Left lung (tissue), 4 donors: ENCODE measurements at regions not wholly inside any gene's neighbourhood (a gene's known extent, or its start where the extent isn't known, plus 50 kb on each side); places are given as distances from the start of the nearest gene placed in this dataset.

Experiments used
- ATAC-seq: fragments of 200-7000 bp; cut with Tn5 transposase; one replicate; pipeline ENCODE4 v1.9.1; 2020; ENCODE audit warnings: moderate library complexity
- DNase-seq, 4 donors: peaks; one replicate each; pipeline ENCODE4 v3.0.0-alpha.2; 2013 to 2020
- H3K27ac ChIP-seq, 2 donors: fragments of 200-600 bp; sonication (generic) in 1 of 2; one replicate each; pipeline versions ENCODE4 v1.5.0 to v1.8.0; 2020 to 2021
- H3K27me3 ChIP-seq, 2 donors: fragments of 200-600 bp; sonication (generic) in 1 of 2; one replicate each; pipeline versions ENCODE4 v1.5.0 to v1.8.0; 2020 to 2021
- H3K36me3 ChIP-seq, 2 donors: fragments of 200-600 bp; sonication (generic) in 1 of 2; one replicate each; pipeline versions ENCODE4 v1.5.0 to v1.8.0; 2020 to 2021
- H3K4me1 ChIP-seq, 2 donors: fragments of 200-600 bp; one replicate each; pipeline ENCODE4 v1.8.0; 2021
- H3K4me3 ChIP-seq, 2 donors: fragments of 200-600 bp; sonication (generic) in 1 of 2; one replicate each; pipeline versions ENCODE4 v1.5.0 to v1.8.0; 2020 to 2021; ENCODE audit warnings: mild to moderate bottlenecking in 1 of 2
- H3K9me3 ChIP-seq, 2 donors: fragments of 200-600 bp; sonication (generic) in 1 of 2; one replicate each; pipeline versions ENCODE4 v1.5.0 to v1.8.0; 2020 to 2021
- CTCF ChIP-seq, 2 donors: fragments of 200-600 bp; sonication (generic) in 1 of 2; IDR thresholded peaks; one replicate each; pipeline versions ENCODE4 v1.5.0 to v1.8.0; 2021; ENCODE audit warnings: antibody characterized with exemption in 2 of 2
- intact Hi-C, 2 donors: fragments of 100-400 bp; cut with DNase I; formaldehyde crosslinking; loops; one replicate each; pipeline versions ENCODE4 v1.11.2 to v1.14.2; 2022
- donor health status: DM: no; HTN: yes; CAD: no.
- donor health status: DM: no; HTN: no; CAD: no.

GRCh38 chr11:81857386-81857785 is 876.3 kb downstream of the FAM181B start:
- DNase-seq (peak in 2 of 4 donors; percentile 74 to 76), ATAC-seq (no peak)
- H3K27me3 ChIP-seq = no peaks in the 10 kb centered on the region

GRCh38 chr11:81853791-81854190 is 879.9 kb downstream of the FAM181B start:
- Histone ChIP-seq H3K4me3 (no peak overlapping the region), H3K9me3 (no peaks in the 10 kb centered on the region), H3K27ac (no peak overlapping the region), H3K27me3 (no peaks in the 10 kb centered on the region), H3K4me1 (no peaks in the 10 kb centered on the region), H3K36me3 (no peaks in the 10 kb centered on the region)
- DNase-seq (no peak), ATAC-seq (no peak)
- intact Hi-C loops = no loop called here
- TF ChIP-seq CTCF (IDR thresholded peaks at IDR 0.05) = no peak

More at GRCh38 chr11:81857386-81857785, 876.3 kb downstream of the FAM181B start:
- TF ChIP-seq CTCF (IDR thresholded peaks at IDR 0.05) = no peak
- Histone ChIP-seq H3K9me3 (no peaks in the 10 kb centered on the region), H3K4me3 (no peak overlapping the region), H3K36me3 (no peaks in the 10 kb centered on the region), H3K4me1 (no peaks in the 10 kb centered on the region), H3K27ac (no peak overlapping the region)
- intact Hi-C loops = no loop called here

GRCh38 chr11:81852896-81853295 is 880.8 kb downstream of the FAM181B start:
- TF ChIP-seq CTCF (IDR thresholded peaks at IDR 0.05) = no peak
- no peaks in the 10 kb centered on the region for H3K36me3 ChIP-seq
- H3K27ac ChIP-seq = no peak overlapping the region
- no peak for ATAC-seq
- no peak overlapping the region for H3K4me3 ChIP-seq
- H3K27me3 ChIP-seq = no peaks in the 10 kb centered on the region
- intact Hi-C loops = no loop called here
- no peaks in the 10 kb centered on the region for H3K4me1 ChIP-seq
- no peaks in the 10 kb centered on the region for H3K9me3 ChIP-seq
- peak in 2 of 4 donors; percentile 43 to 63 for DNase-seq

GRCh38 chr11:81840380-81840779 is 893.3 kb downstream of the FAM181B start:
- peak; percentile 41 for ATAC-seq
- no peaks in the 10 kb centered on the region for H3K4me1 ChIP-seq
- no peak overlapping the region for H3K4me3 ChIP-seq
- H3K9me3 ChIP-seq = no peaks in the 10 kb centered on the region
- no peak overlapping the region for H3K27ac ChIP-seq
- no peak for TF ChIP-seq CTCF (IDR thresholded peaks at IDR 0.05)
- H3K27me3 ChIP-seq = no peaks in the 10 kb centered on the region
- intact Hi-C loops = no loop called here
- peak in 2 of 4 donors; percentile 92 for DNase-seq
- no peaks in the 10 kb centered on the region for H3K36me3 ChIP-seq

GRCh38 chr11:81839976-81840375 is 893.7 kb downstream of the FAM181B start:
- Histone ChIP-seq H3K4me1 (no peaks in the 10 kb centered on the region), H3K27ac (peak overlapping the region in 1 of 2 donors; percentile 49), H3K4me3 (no peak overlapping the region), H3K27me3 (no peaks in the 10 kb centered on the region), H3K9me3 (no peaks in the 10 kb centered on the region), H3K36me3 (no peaks in the 10 kb centered on the region)
- no peak for TF ChIP-seq CTCF (IDR thresholded peaks at IDR 0.05)
- intact Hi-C loops = no loop called here
- ATAC-seq (no peak), DNase-seq (peak in 1 of 4 donors; percentile 58)
